Stimulated activated CD8-positive, alpha-beta memory T cell treated with anti-CD3 and anti-CD28 coated beads, Interleukin-2, amount 100 ng/mL, for 1 hour (primary cell): ENCODE measurements at regions not wholly inside any gene's neighbourhood (a gene's known extent, or its start where the extent isn't known, plus 50 kb on each side); places are given as distances from the start of the nearest gene placed in this dataset.

Experiments used
- DNase-seq, 2 donors: peaks; one replicate each; pipeline ENCODE4 v3.0.0-alpha.2; 2020; ENCODE audit warnings: low read depth in 2 of 2

GRCh38 chr4:58935332-58935731 is 1825.1 kb upstream of the IGFBP7 start:
- no peak for DNase-seq

GRCh38 chr4:58936436-58936835 is 1826.3 kb upstream of the IGFBP7 start:
- no peak for DNase-seq

- no peak for DNase-seq
Measured at GRCh38 chr4:58940167-58940566, 1830.0 kb upstream of the IGFBP7 start.

- DNase-seq: no peak
Measured at GRCh38 chr4:58941286-58941685, 1831.1 kb upstream of the IGFBP7 start.

GRCh38 chr4:58953575-58953974 is 1843.4 kb upstream of the IGFBP7 start:
- no peak for DNase-seq

- no peak for DNase-seq
Measured at GRCh38 chr4:58957711-58958110, 1847.5 kb upstream of the IGFBP7 start.

GRCh38 chr4:58961283-58961682 is 1851.1 kb upstream of the IGFBP7 start:
- no peak for DNase-seq

GRCh38 chr4:58961925-58962324 is 1851.7 kb upstream of the IGFBP7 start:
- DNase-seq: no peak

- DNase-seq: no peak
Measured at GRCh38 chr4:58962424-58962823, 1852.2 kb upstream of the IGFBP7 start.

- DNase-seq: no peak
Measured at GRCh38 chr4:58981828-58982227, 1871.6 kb upstream of the IGFBP7 start.

GRCh38 chr4:58983887-58984286 is 1873.7 kb upstream of the IGFBP7 start:
- DNase-seq: no peak

- DNase-seq: no peak
Measured at GRCh38 chr4:59002148-59002547, 1892.0 kb upstream of the IGFBP7 start.

- DNase-seq: no peak
Measured at GRCh38 chr4:59024257-59024656, 1914.1 kb upstream of the IGFBP7 start.

- DNase-seq: no peak
Measured at GRCh38 chr4:59037812-59038211, 1927.6 kb upstream of the IGFBP7 start.

GRCh38 chr4:59039046-59039445 is 1928.9 kb upstream of the IGFBP7 start:
- DNase-seq: no peak

GRCh38 chr4:59044286-59044900 is 1934.2 kb upstream of the IGFBP7 start:
- no peak for DNase-seq

- DNase-seq: no peak
Measured at GRCh38 chr4:59054086-59054485, 1943.9 kb upstream of the IGFBP7 start.

GRCh38 chr4:59057804-59058203 is 1947.6 kb upstream of the IGFBP7 start:
- no peak for DNase-seq

GRCh38 chr4:59058543-59058942 is 1948.4 kb upstream of the IGFBP7 start:
- no peak for DNase-seq

GRCh38 chr4:59060002-59060846 is 1950.0 kb upstream of the IGFBP7 start:
- no peak for DNase-seq

- no peak for DNase-seq
Measured at GRCh38 chr4:59060895-59061294, 1950.7 kb upstream of the IGFBP7 start.

GRCh38 chr4:59063015-59063720 is 1953.0 kb upstream of the IGFBP7 start:
- no peak for DNase-seq
